T-cell (primary cell): ENCODE measurements at regions not wholly inside any gene's neighbourhood (a gene's known extent, or its start where the extent isn't known, plus 50 kb on each side); places are given as distances from the start of the nearest gene placed in this dataset.

Source experiments
- ATAC-seq, 4 experiments: fragments of 200-7000 bp in 3 of 4; fragments of 150-1000 bp in 1 of 4; cut with Tn5 transposase; replicated peaks in 1 of 4; 1 replicate in 3 of 4; 2 replicates in 1 of 4; pipeline ENCODE4 v1.10.0; 2021; ENCODE audit warnings: moderate library complexity in 3 of 4, mild to moderate bottlenecking in 2 of 4, moderate number of reproducible peaks in 1 of 4
- CTCF ChIA-PET, 2 donors: fragments of 300-600 bp; sonication (Branson Sonifier 250); formaldehyde crosslinking; loops; one replicate each; lab custom pipeline; 2022; ENCODE audit warnings: antibody characterized with exemption in 2 of 2; lab: Charles Lee
- POLR2A ChIA-PET, 2 donors: fragments of 300-600 bp; sonication (Branson Sonifier 250); formaldehyde crosslinking; loops; one replicate each; lab custom pipeline; 2022; ENCODE audit warnings: antibody characterized with exemption in 2 of 2; lab: Charles Lee
- DNase-seq, 35 experiments: peaks; one replicate each; pipeline versions ENCODE4 v3.0.0 to v3.0.0-alpha.2; 2013 to 2023
- H3K27ac ChIP-seq: one replicate; pipeline ENCODE4 v1.5.1; 2013; ENCODE audit warnings: low read length
- H3K27me3 ChIP-seq, 2 experiments: replicated peaks in 1 of 2; 1 replicate in 1 of 2; 2 replicates in 1 of 2; pipeline versions ENCODE4 v1.6.1 to v1.7.0; 2013; ENCODE audit warnings: low read length in 1 of 2, mixed read lengths in 1 of 2; ENCODE audit not compliant: control insufficient read depth in 2 of 2, insufficient read depth in 2 of 2; ENCODE audit errors: extremely low read depth in 1 of 2
- H3K36me3 ChIP-seq, 2 donors: 1 replicate in 1 of 2; 2 replicates in 1 of 2; pipeline versions ENCODE4 v1.6.1 to v1.7.0; 2013; ENCODE audit warnings: low read length in 1 of 2; ENCODE audit not compliant: control insufficient read depth in 2 of 2, insufficient read depth in 1 of 2; ENCODE audit errors: extremely low read depth in 1 of 2
- H3K4me1 ChIP-seq, 2 experiments: 1 replicate in 1 of 2; 2 replicates in 1 of 2; pipeline versions ENCODE4 v1.6.1 to v1.7.0; 2013; ENCODE audit warnings: low read length in 2 of 2, mixed read lengths in 1 of 2; ENCODE audit not compliant: insufficient read depth in 2 of 2, control insufficient read depth in 1 of 2; ENCODE audit errors: extremely low read depth in 1 of 2
- H3K4me3 ChIP-seq, 2 donors: 1 replicate in 1 of 2; 2 replicates in 1 of 2; pipeline versions ENCODE4 v1.5.1 to v1.7.0; 2013; ENCODE audit warnings: mild to moderate bottlenecking in 2 of 2, low read length in 1 of 2, moderate library complexity in 1 of 2; ENCODE audit not compliant: control insufficient read depth in 1 of 2; ENCODE audit errors: extremely low read depth in 1 of 2
- H3K9me3 ChIP-seq: 2 replicates; pipeline ENCODE4 v1.7.0; 2013
- H3K27ac Mint-ChIP-seq, 2 donors: one replicate each; pipeline ENCODE4 v1.8.0; 2020 to 2021; ENCODE audit warnings: mild to moderate bottlenecking in 2 of 2, mixed read lengths in 2 of 2
- H3K27me3 Mint-ChIP-seq, 2 donors: one replicate each; pipeline ENCODE4 v1.8.0; 2021 to 2022; ENCODE audit warnings: mixed read lengths in 2 of 2
- H3K36me3 Mint-ChIP-seq: one replicate; pipeline ENCODE4 v1.8.0; 2021; ENCODE audit warnings: mixed read lengths
- H3K4me1 Mint-ChIP-seq, 3 donors: one replicate each; pipeline ENCODE4 v1.8.0; 2020 to 2022; ENCODE audit warnings: mixed read lengths in 3 of 3, mild to moderate bottlenecking in 1 of 3
- H3K4me3 Mint-ChIP-seq, 3 donors: one replicate each; pipeline ENCODE4 v1.8.0; 2020 to 2022; ENCODE audit warnings: mild to moderate bottlenecking in 3 of 3, mixed read lengths in 3 of 3, moderate library complexity in 3 of 3
- H3K9me3 Mint-ChIP-seq, 3 donors: one replicate each; pipeline ENCODE4 v1.8.0; 2020 to 2022; ENCODE audit warnings: mixed read lengths in 3 of 3
- WGBS: methylation state at CpG from one replicate; pipeline ENCODE4 v1.1.5; 2013; ENCODE audit warnings: missing lambda C conversion rate; ENCODE audit not compliant: insufficient coverage; 5-methylcytosine and 5-hydroxymethylcytosine counted together

DNA sequence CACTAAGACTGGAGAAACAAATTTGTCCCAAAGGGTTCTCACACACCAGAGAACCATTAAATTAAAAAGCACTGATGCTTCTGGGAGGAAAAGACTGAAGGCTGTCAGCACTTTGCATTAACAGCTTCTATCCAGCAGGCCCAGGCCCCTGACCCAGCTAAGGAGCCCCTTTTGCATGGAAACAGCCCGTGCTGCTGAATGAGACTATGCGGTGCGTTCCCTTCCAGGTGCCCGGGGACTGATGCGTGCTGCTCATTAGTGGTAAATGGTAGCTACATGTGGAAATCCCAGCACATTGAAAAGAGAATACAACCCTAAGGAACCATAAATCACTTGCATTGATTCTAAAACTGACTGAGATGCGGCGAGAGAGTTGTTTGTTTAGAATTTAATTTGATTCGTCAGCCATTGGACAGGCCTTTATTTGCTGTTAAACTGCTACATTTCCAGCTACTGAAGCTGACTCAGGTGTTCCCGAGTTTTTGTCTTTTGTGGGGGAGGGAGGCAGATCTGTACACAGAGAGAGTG lies 351.0 kb upstream of the SLC24A2 start:
- Mint-ChIP-seq H3K4me3 (no peak overlapping the region), H3K4me1 (peaks cover 7 to 13% (median 10%) of the 10 kb centered on the region in 3 donors), H3K27me3 (peaks cover 0 to 3% of the 10 kb centered on the region in 2 donors), H3K36me3 (no peaks in the 10 kb centered on the region), H3K9me3 (peaks cover 0 to 4% (median 0%) of the 10 kb centered on the region in 3 donors), H3K27ac (no peak overlapping the region)
- H3K27me3 ChIP-seq = no peaks in the 10 kb centered on the region
- CTCF ChIA-PET = no interaction called here
- H3K27ac ChIP-seq = no peak overlapping the region
- ATAC-seq (no peak), DNase-seq (no peak)
- no peaks in the 10 kb centered on the region for H3K36me3 ChIP-seq
- POLR2A ChIA-PET = no interaction called here
- no peaks in the 10 kb centered on the region for H3K4me1 ChIP-seq
- H3K4me3 ChIP-seq = no peak overlapping the region
- 85% methylated on average over 2 of the region's 9 CpGs for WGBS
- no peaks in the 10 kb centered on the region for H3K9me3 ChIP-seq

DNA sequence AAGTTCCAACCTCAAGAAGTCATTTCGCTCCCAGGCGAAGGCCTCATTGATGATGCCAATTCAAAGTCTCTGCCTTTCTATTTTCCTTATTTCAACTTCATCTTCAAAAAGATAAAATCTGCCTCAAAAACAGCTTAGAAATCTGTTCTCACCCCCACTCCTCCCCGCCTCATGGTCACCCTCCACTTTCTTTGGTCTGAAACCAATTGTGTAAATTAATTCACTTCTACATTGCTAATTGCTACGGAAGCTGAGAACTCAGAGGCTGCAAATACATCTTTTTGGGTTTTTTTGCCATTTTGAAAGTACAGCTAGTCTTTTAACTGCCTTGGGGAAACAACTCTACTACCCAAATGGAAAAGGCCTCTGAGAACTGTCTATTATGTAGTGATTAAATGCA lies 350.0 kb upstream of the SLC24A2 start:
- H3K4me1 Mint-ChIP-seq = peaks cover 2 to 5% (median 4%) of the 10 kb centered on the region in 3 donors
- no peak overlapping the region for H3K4me3 ChIP-seq
- POLR2A ChIA-PET = no interaction called here

DNA sequence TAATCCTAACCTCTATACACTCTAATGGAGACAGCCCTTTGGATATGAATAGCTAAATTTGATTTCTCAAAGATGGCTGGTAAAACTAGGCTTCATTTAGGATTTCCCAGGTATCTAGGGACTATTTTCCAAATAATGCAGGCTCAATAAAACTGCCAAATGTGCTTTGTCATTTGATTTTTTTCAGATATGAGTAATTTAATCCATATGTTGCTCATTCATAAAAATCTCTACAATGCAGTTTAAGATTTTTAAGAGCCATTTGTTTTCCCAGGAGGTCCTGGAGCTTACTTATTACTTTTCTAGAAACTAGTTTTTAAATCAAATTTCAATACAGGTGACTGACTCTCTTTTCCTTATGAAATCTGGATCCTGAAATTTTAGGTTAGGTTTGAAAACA lies 349.3 kb upstream of the SLC24A2 start:
- Mint-ChIP-seq H3K4me3 (no peak overlapping the region), H3K4me1 (peaks cover 0 to 5% (median 1%) of the 10 kb centered on the region in 3 donors), H3K36me3 (no peaks in the 10 kb centered on the region), H3K9me3 (peaks cover 0 to 4% (median 0%) of the 10 kb centered on the region in 3 donors), H3K27me3 (no peaks in the 10 kb centered on the region), H3K27ac (no peak overlapping the region)
- no peak for DNase-seq
- H3K27ac ChIP-seq = no peak overlapping the region
- CTCF ChIA-PET = no interaction called here
- no peaks in the 10 kb centered on the region for H3K4me1 ChIP-seq
- H3K27me3 ChIP-seq = no peaks in the 10 kb centered on the region
- ATAC-seq = no peak
- no peaks in the 10 kb centered on the region for H3K36me3 ChIP-seq
- H3K4me3 ChIP-seq = no peak overlapping the region
- no peaks in the 10 kb centered on the region for H3K9me3 ChIP-seq
- POLR2A ChIA-PET = no interaction called here

More for the DNA sequence above, 350.0 kb upstream of the SLC24A2 start:
- Mint-ChIP-seq H3K9me3 (peaks cover 0 to 4% (median 0%) of the 10 kb centered on the region in 3 donors), H3K36me3 (no peaks in the 10 kb centered on the region), H3K27me3 (no peaks in the 10 kb centered on the region), H3K4me3 (no peak overlapping the region), H3K27ac (no peak overlapping the region)
- Histone ChIP-seq H3K4me1 (no peaks in the 10 kb centered on the region), H3K9me3 (no peaks in the 10 kb centered on the region), H3K36me3 (no peaks in the 10 kb centered on the region), H3K27ac (no peak overlapping the region), H3K27me3 (no peaks in the 10 kb centered on the region)
- DNase-seq (no peak), ATAC-seq (no peak)
- WGBS = 100% methylated on average over 3 of the region's 4 CpGs
- CTCF ChIA-PET = no interaction called here

DNA sequence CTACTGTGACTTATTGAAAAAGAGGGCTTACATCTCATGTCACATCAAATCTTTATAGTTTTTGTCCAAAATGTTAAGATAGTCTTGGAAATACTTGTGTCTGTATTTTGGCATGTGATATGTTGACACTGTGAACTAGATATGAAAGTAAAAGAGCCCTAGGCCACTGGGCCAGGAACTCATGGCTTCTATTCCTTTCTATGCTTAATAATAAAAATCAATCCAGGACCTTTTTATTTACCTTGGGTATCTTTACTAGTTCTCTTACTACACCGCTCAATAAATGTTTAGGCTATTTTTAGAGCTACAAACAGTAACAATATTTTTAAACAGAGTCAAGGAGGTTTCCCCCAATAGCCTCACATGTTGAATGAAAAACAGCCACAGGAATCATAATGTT lies 348.6 kb upstream of the SLC24A2 start:
- ChIA-PET POLR2A (interaction anchor here in 1 of 2 donors (0.6 kb wide), 1 partner anchor 460 kb away, joined by 3 read pairs; no protein-coding TSS in a partner anchor), CTCF (no interaction called here)
- no peak overlapping the region for H3K27ac ChIP-seq
- ATAC-seq = no peak
- WGBS = no CpG with 5 or more reads among the region's 1 CpG
- H3K4me3 Mint-ChIP-seq = no peak overlapping the region
- H3K36me3 Mint-ChIP-seq = no peaks in the 10 kb centered on the region
- H3K4me3 ChIP-seq = no peak overlapping the region
- peaks cover 0 to 5% (median 0%) of the 10 kb centered on the region in 3 donors for H3K4me1 Mint-ChIP-seq
- H3K9me3 ChIP-seq = no peaks in the 10 kb centered on the region
- no peak overlapping the region for H3K27ac Mint-ChIP-seq
- H3K27me3 Mint-ChIP-seq = no peaks in the 10 kb centered on the region
- no peaks in the 10 kb centered on the region for H3K4me1 ChIP-seq
- H3K36me3 ChIP-seq = no peaks in the 10 kb centered on the region
- DNase-seq = no peak
- H3K9me3 Mint-ChIP-seq = peaks cover 0 to 4% (median 0%) of the 10 kb centered on the region in 3 donors
- no peaks in the 10 kb centered on the region for H3K27me3 ChIP-seq

DNA sequence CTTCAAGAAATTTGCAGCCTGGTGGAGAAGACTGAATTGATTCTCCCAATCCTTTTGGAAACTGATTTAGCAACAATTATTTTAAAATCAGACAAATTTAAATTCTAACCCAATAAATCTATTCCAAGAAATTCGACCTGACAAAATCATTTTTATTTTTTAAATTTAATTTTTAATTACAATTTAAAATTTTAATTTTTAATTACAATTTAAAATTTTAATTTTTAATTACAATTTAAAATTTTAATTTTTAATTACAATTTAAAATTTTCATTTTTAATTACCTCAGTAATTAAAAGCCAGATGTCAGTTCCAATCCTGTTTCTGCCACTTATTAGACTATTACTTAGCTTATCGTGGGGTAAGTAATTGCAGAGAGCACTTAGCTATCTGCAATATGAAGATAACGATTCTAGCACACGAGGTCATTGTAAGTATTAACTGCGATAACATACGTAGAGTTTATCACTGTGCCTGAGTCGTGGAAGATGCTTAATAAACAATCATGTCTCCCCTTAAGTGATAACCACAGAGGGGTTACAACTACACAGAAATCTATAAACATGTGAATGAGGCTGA lies 346.4 kb upstream of the SLC24A2 start:
- Histone ChIP-seq H3K4me1 (no peaks in the 10 kb centered on the region), H3K4me3 (no peak overlapping the region), H3K9me3 (no peaks in the 10 kb centered on the region), H3K27me3 (no peaks in the 10 kb centered on the region), H3K36me3 (no peaks in the 10 kb centered on the region), H3K27ac (no peak overlapping the region)
- H3K36me3 Mint-ChIP-seq = no peaks in the 10 kb centered on the region
- H3K4me1 Mint-ChIP-seq = peaks cover 0 to 5% (median 4%) of the 10 kb centered on the region in 3 donors
- POLR2A ChIA-PET = no interaction called here
- H3K27me3 Mint-ChIP-seq = no peaks in the 10 kb centered on the region
- CTCF ChIA-PET = no interaction called here
- no peak overlapping the region for H3K27ac Mint-ChIP-seq
- H3K9me3 Mint-ChIP-seq = no peaks in the 10 kb centered on the region
- WGBS = no CpG with 5 or more reads among the region's 7 CpGs
- DNase-seq (no peak), ATAC-seq (no peak)
- H3K4me3 Mint-ChIP-seq = no peak overlapping the region

DNA sequence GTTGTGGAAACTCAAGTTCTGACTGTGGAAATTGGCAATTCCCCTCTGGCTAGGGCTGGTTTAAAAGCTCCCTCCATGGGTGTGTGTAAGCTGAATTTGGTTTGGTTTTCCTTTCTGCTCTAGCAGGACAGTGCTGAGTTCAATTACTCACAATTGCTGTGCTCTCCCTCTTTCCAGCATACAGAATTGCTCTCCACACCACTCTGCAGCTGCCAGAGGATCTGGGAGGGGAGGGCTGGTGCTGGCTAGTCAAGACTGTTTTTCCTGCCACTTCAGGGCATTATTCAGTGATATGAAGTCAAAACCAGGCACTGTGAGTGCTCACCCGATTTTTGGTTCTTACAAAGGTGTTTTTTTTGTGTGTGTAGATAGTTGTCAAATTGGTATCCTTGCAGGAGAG lies 336.9 kb upstream of the SLC24A2 start:
- Mint-ChIP-seq H3K36me3 (peaks cover 3% of the 10 kb centered on the region), H3K4me1 (peaks cover 0 to 9% (median 6%) of the 10 kb centered on the region in 3 donors), H3K9me3 (peaks cover 0 to 6% (median 2%) of the 10 kb centered on the region in 3 donors), H3K27ac (no peak overlapping the region), H3K27me3 (peaks cover 2 to 3% of the 10 kb centered on the region in 2 donors), H3K4me3 (no peak overlapping the region)
- no CpG with 5 or more reads among the region's 1 CpG for WGBS
- Histone ChIP-seq H3K4me1 (no peaks in the 10 kb centered on the region), H3K27ac (no peak overlapping the region), H3K27me3 (no peaks in the 10 kb centered on the region), H3K9me3 (no peaks in the 10 kb centered on the region), H3K4me3 (no peak overlapping the region), H3K36me3 (no peaks in the 10 kb centered on the region)
- DNase-seq (no peak), ATAC-seq (no peak)
- POLR2A ChIA-PET = interaction anchor here in 1 of 2 donors (0.6 kb wide), 1 partner anchor 656 kb away, joined by 4 read pairs; no protein-coding TSS in a partner anchor
- CTCF ChIA-PET = no interaction called here
